HepG2 (cell line): ENCODE measurements at regions not wholly inside any gene's neighbourhood (a gene's known extent, or its start where the extent isn't known, plus 50 kb on each side); places are given as distances from the start of the nearest gene placed in this dataset.

Source experiments
- ATAC-seq: fragments of 200-7000 bp; cut with Tn5 transposase; 3 replicates; pipeline ENCODE4 v1.9.1; 2020; ENCODE audit warnings: mild to moderate bottlenecking, moderate library complexity
- BruUV-seq: library from RNA; stranded (reverse); fragments of 400-500 nt; replicated peaks from 2 replicates; lab custom pipeline; 2021; lab: Mats Ljungman, UMichigan
- CTCF ChIA-PET: fragments of 300-600 bp; formaldehyde crosslinking; extraction: SDS; loops from one replicate; lab custom pipeline; 2021; ENCODE audit warnings: low total read pairs, inconsistent platforms, low intra/inter-chr PET ratio; lab: Yijun Ruan, JAX
- POLR2A ChIA-PET: fragments of 350-600 bp; sonication (Branson Sonifier 250); formaldehyde crosslinking; loops from one replicate; lab custom pipeline; 2020; ENCODE audit warnings: antibody characterized with exemption, inconsistent platforms; lab: Yijun Ruan, JAX
- DNase-seq: peaks from one replicate; pipeline ENCODE4 v3.0.0-alpha.2; 2015; ENCODE audit warnings: low spot score
- FAIRE-seq: peaks from 3 replicates; lab custom pipeline; 2011; peaks lifted over from hg19 to GRCh38; lab: Jason Lieb, UNC
- H2AFZ ChIP-seq: one replicate; pipeline ENCODE4 v1.6.1; 2011; ENCODE audit warnings: low read length, inconsistent platforms
- H3K27ac ChIP-seq: fragments of 300-600 bp; 3 replicates; pipeline ENCODE4 v1.8.0; 2011; ENCODE audit warnings: mixed run types, mild to moderate bottlenecking, mixed read lengths, low read length, inconsistent platforms; ENCODE audit not compliant: insufficient read depth; ENCODE audit errors: extremely low read length
- H3K27me3 ChIP-seq, 2 experiments: fragments of 200-600 bp in 1 of 2; 2 replicates in 1 of 2; 3 replicates in 1 of 2; pipeline versions ENCODE4 v1.6.0 to v1.8.0; 2011; ENCODE audit warnings: low read length in 2 of 2, mild to moderate bottlenecking in 2 of 2, moderate library complexity in 2 of 2, inconsistent platforms in 1 of 2; ENCODE audit not compliant: insufficient read depth in 2 of 2, control insufficient read depth in 1 of 2
- H3K36me3 ChIP-seq, 2 experiments: fragments of 200-600 bp in 1 of 2; replicated peaks in 1 of 2; 2 replicates in 1 of 2; 3 replicates in 1 of 2; pipeline versions ENCODE4 v1.5.1 to v1.8.0; 2011; ENCODE audit warnings: low read length in 2 of 2, inconsistent platforms in 1 of 2; ENCODE audit not compliant: insufficient read depth in 2 of 2, control insufficient read depth in 1 of 2
- H3K4me1 ChIP-seq: 2 replicates; pipeline ENCODE4 v1.5.1; 2012; ENCODE audit warnings: low read length, inconsistent platforms; ENCODE audit not compliant: insufficient read depth
- H3K4me2 ChIP-seq: 2 replicates; pipeline ENCODE4 v1.6.0; 2011; ENCODE audit warnings: low read depth, low read length, inconsistent platforms
- H3K4me3 ChIP-seq, 3 experiments: fragments of 200-600 bp in 1 of 3; sonication (generic), shearing (Covaris generic) in 1 of 3; replicated peaks in 1 of 3; 2 replicates each; pipeline ENCODE4 v1.5.1; 2011 to 2016; ENCODE audit warnings: low read length in 3 of 3, inconsistent platforms in 2 of 3, low read depth in 2 of 3, mild to moderate bottlenecking in 2 of 3, control low read depth in 1 of 3, mixed read lengths in 1 of 3; ENCODE audit not compliant: insufficient read depth in 1 of 3
- H3K79me2 ChIP-seq: one replicate; pipeline ENCODE4 v1.6.1; 2011; ENCODE audit warnings: low read length, inconsistent platforms; ENCODE audit not compliant: insufficient read depth
- H3K9ac ChIP-seq: 2 replicates; pipeline ENCODE4 v1.6.0; 2011; ENCODE audit warnings: mild to moderate bottlenecking, low read depth, low read length, inconsistent platforms; ENCODE audit not compliant: insufficient read depth
- H3K9me3 ChIP-seq: 2 replicates; pipeline ENCODE4 v1.5.1; 2012; ENCODE audit warnings: mild to moderate bottlenecking, low read length
- H4K20me1 ChIP-seq: 2 replicates; pipeline ENCODE4 v1.6.0; 2011; ENCODE audit warnings: inconsistent platforms, mild to moderate bottlenecking, low read length, moderate library complexity; ENCODE audit not compliant: insufficient read depth
- BCLAF1 ChIP-seq: fragments of 450-650 bp; IDR thresholded peaks from 2 replicates; pipeline ENCODE4 v1.6.1; 2017; ENCODE audit warnings: mild to moderate bottlenecking
- HIVEP1 ChIP-seq: sonication (generic); formaldehyde crosslinking; IDR thresholded peaks from 2 replicates; pipeline ENCODE4 v1.4.0; 2020; ENCODE audit warnings: mild to moderate bottlenecking, missing genetic modification reagents
- MAZ ChIP-seq, 2 experiments: sonication (generic) in 1 of 2; formaldehyde crosslinking in 1 of 2; IDR thresholded peaks; 2 replicates each; pipeline versions ENCODE4 v1.5.0 to v1.6.1; 2012 to 2020; ENCODE audit warnings: low read depth in 2 of 2, mild to moderate bottlenecking in 2 of 2, borderline replicate concordance in 1 of 2, improper control_type of control experiment in 1 of 2, low read length in 1 of 2, missing genetic modification reagents in 1 of 2, moderate library complexity in 1 of 2
- MED13 ChIP-seq: sonication (generic); formaldehyde crosslinking; IDR thresholded peaks from 2 replicates; pipeline ENCODE4 v1.5.0; 2020; ENCODE audit warnings: missing genetic modification reagents
- MIER3 ChIP-seq: IDR thresholded peaks from 2 replicates; pipeline ENCODE4 v1.6.1; 2016; ENCODE audit warnings: missing compliant biosample characterization, borderline replicate concordance
- MTA1 ChIP-seq: sonication (generic); formaldehyde crosslinking; IDR thresholded peaks from 2 replicates; pipeline ENCODE4 v1.4.0; 2020; ENCODE audit warnings: missing genetic modification reagents, mild to moderate bottlenecking, borderline replicate concordance
- MXI1 ChIP-seq: IDR thresholded peaks from 3 replicates; pipeline ENCODE4 v1.6.1; 2012; ENCODE audit warnings: low read depth, low read length, inconsistent platforms, borderline replicate concordance
- RFXANK ChIP-seq: IDR thresholded peaks from 2 replicates; pipeline ENCODE4 v1.6.1; 2016
- ZBTB26 ChIP-seq: IDR thresholded peaks from 2 replicates; pipeline ENCODE4 v1.6.1; 2016; ENCODE audit warnings: missing compliant biosample characterization, missing genetic modification reagents, borderline replicate concordance
- ZNF550 ChIP-seq: sonication (generic); formaldehyde crosslinking; IDR thresholded peaks from 2 replicates; pipeline ENCODE4 v1.4.0; 2020; ENCODE audit warnings: mild to moderate bottlenecking, missing genetic modification reagents, borderline replicate concordance
- WGBS: methylation state at CpG from one replicate; pipeline ENCODE4 v1.1.6; 2017; ENCODE audit warnings: low lambda C conversion rate; 5-methylcytosine and 5-hydroxymethylcytosine counted together
- in situ Hi-C: cut with HindIII; loops from 2 replicates; pipeline ENCODE4 v1.10.0; 2017; ENCODE audit warnings: low pct_unique_long_range_greater_than_20kb; ENCODE audit not compliant: extremely low pct_ligation_motif_present
- intact Hi-C: fragments of 100-400 bp; cut with micrococcal nuclease; formaldehyde crosslinking; loops from one replicate; pipeline ENCODE4 v1.10.0; 2022; ENCODE audit not compliant: unreplicated experiment

GRCh38 chr6:16038938-16039337, 89.9 kb upstream of the MYLIP start (continued):
- no peak for TF ChIP-seq MED13 (CRISPR knock-in tag)

GRCh38 chr6:16035488-16036080, 93.3 kb upstream of the MYLIP start:
- ATAC-seq, result no peak
- Histone ChIP-seq H3K4me1 (no peaks in the 10 kb centered on the region), H3K9ac (no peak overlapping the region), H3K27me3 (peaks cover 2 to 4% of the 10 kb centered on the region in 2 experiments; a peak in 1 of 5 replicates), H3K9me3 (peaks cover 6% of the 10 kb centered on the region; the same call in 1 of the 2 replicates), H3K27ac (no peak overlapping the region), H3K4me2 (no peak overlapping the region), H4K20me1 (no peaks in the 10 kb centered on the region), H3K36me3 (no peaks in the 10 kb centered on the region), H2AFZ (no peak overlapping the region), H3K79me2 (no peaks in the 10 kb centered on the region), H3K4me3 (no peak overlapping the region)
- BruUV-seq, result no TSS peak
- POLR2A ChIA-PET, result no interaction called here
- CTCF ChIA-PET, result no interaction called here
- in situ Hi-C loops, result no loop called here
- DNase-seq, result no peak
- WGBS, result 12% methylated on average over 4 of the region's 4 CpGs
- FAIRE-seq, result no peak
- intact Hi-C loops, result no loop called here
- TF ChIP-seq MXI1 (no peak), MIER3 (CRISPR knock-in tag) (no peak), MAZ (IDR thresholded peaks at IDR 0.05; ENCODE audit: borderline replicate concordance, low read depth, low read length) (no peak), MAZ (CRISPR knock-in tag; IDR thresholded peaks at IDR 0.05; ENCODE audit: low read depth) (no peak)

- POLR2A ChIA-PET, result no interaction called here
- H4K20me1 ChIP-seq, result no peaks in the 10 kb centered on the region
- 5% methylated on average over 3 of the region's 3 CpGs for WGBS
- no peaks in the 10 kb centered on the region for H3K36me3 ChIP-seq
- ATAC-seq (no peak), FAIRE-seq (no peak), DNase-seq (no peak)
- no TSS peak for BruUV-seq
- in situ Hi-C loops (no loop called here), intact Hi-C loops (no loop called here)
- no peak overlapping the region for H3K27ac ChIP-seq
- peaks cover 2 to 4% of the 10 kb centered on the region in 2 experiments; a peak in 1 of 5 replicates for H3K27me3 ChIP-seq
- no peak overlapping the region for H3K4me3 ChIP-seq
- H3K9me3 ChIP-seq, result peaks cover 6% of the 10 kb centered on the region; the same call in 1 of the 2 replicates
- CTCF ChIA-PET, result no interaction called here
- H3K4me2 ChIP-seq, result no peak overlapping the region
- H3K9ac ChIP-seq, result no peak overlapping the region
- H3K79me2 ChIP-seq, result no peaks in the 10 kb centered on the region
- H3K4me1 ChIP-seq, result no peaks in the 10 kb centered on the region
- H2AFZ ChIP-seq, result no peak overlapping the region
- TF ChIP-seq BCLAF1 (no peak), ZBTB26 (CRISPR knock-in tag) (no peak), HIVEP1 (CRISPR knock-in tag) (no peak), ZNF550 (no peak), MTA1 (CRISPR knock-in tag) (no peak), RFXANK (CRISPR knock-in tag) (no peak)
Observed at GRCh38 chr6:16033214-16033613, 95.7 kb upstream of the MYLIP start.
